Heart left ventricle (tissue), 16 donors: ENCODE measurements at regions not wholly inside any gene's neighbourhood (a gene's known extent, or its start where the extent isn't known, plus 50 kb on each side); places are given as distances from the start of the nearest gene placed in this dataset.

Source experiments
- ATAC-seq, 4 donors: fragments of 200-7000 bp; cut with Tn5 transposase; one replicate each; pipeline ENCODE4 v1.9.1; 2020 to 2022; ENCODE audit warnings: moderate library complexity in 4 of 4, mild to moderate bottlenecking in 3 of 4, moderate number of reproducible peaks in 1 of 4
- DNase-seq, 5 donors: peaks; one replicate each; pipeline ENCODE4 v3.0.0-alpha.2; 2020
- H3K27ac ChIP-seq, 12 donors: fragments of 200-600 bp; sonication (generic) in 4 of 12; one replicate each; pipeline versions ENCODE4 v1.5.0 to v1.8.0; 2016 to 2022; ENCODE audit warnings: mild to moderate bottlenecking in 2 of 12
- H3K27me3 ChIP-seq, 9 donors: fragments of 200-600 bp; sonication (generic) in 2 of 9; one replicate each; pipeline versions ENCODE4 v1.5.1 to v1.8.0; 2016 to 2022; ENCODE audit warnings: mild to moderate bottlenecking in 3 of 9
- H3K36me3 ChIP-seq, 9 donors: fragments of 200-600 bp; sonication (generic) in 2 of 9; one replicate each; pipeline versions ENCODE4 v1.5.0 to v1.8.0; 2018 to 2022; ENCODE audit warnings: mild to moderate bottlenecking in 2 of 9
- H3K4me1 ChIP-seq, 12 donors: fragments of 200-600 bp; sonication (generic) in 4 of 12; one replicate each; pipeline versions ENCODE4 v1.5.0 to v1.8.0; 2016 to 2022; ENCODE audit warnings: mild to moderate bottlenecking in 3 of 12
- H3K4me3 ChIP-seq, 12 donors: fragments of 200-600 bp; sonication (generic) in 4 of 12; one replicate each; pipeline versions ENCODE4 v1.5.0 to v1.8.0; 2017 to 2022; ENCODE audit warnings: mild to moderate bottlenecking in 9 of 12, moderate library complexity in 4 of 12
- H3K9me3 ChIP-seq, 12 donors: fragments of 200-600 bp; sonication (generic) in 4 of 12; one replicate each; pipeline versions ENCODE4 v1.5.0 to v1.8.0; 2016 to 2022; ENCODE audit warnings: mild to moderate bottlenecking in 1 of 12
- CTCF ChIP-seq, 12 donors: fragments of 200-600 bp; sonication (generic) in 4 of 12; IDR thresholded peaks; one replicate each; pipeline versions ENCODE4 v1.5.0 to v1.8.0; 2018 to 2022; ENCODE audit warnings: antibody characterized with exemption in 12 of 12, mild to moderate bottlenecking in 5 of 12
- POLR2A ChIP-seq, 2 donors: fragments of 450-650 bp; IDR thresholded peaks; one replicate each; pipeline ENCODE4 v1.6.1; 2017; ENCODE audit warnings: antibody characterized with exemption in 2 of 2, mild to moderate bottlenecking in 2 of 2, moderate library complexity in 2 of 2
- WGBS, 4 donors: extraction: QIAGEN DNeasy Blood & Tissue Kit in 2 of 4; methylation state at CpG; one replicate each; pipeline versions ENCODE4 v1.1.5 to v1.1.7; 2013 to 2018; 5-methylcytosine and 5-hydroxymethylcytosine counted together
- intact Hi-C, 10 donors: fragments of 100-400 bp; cut with DNase I; formaldehyde crosslinking; loops; one replicate each; pipeline versions ENCODE4 v1.11.1 to v1.14.2; 2022
- donor health status: ischemic (EF 13 %, LVEDD 7.1; RV severe dilation, severe dysfunction).
- donor health status: healthy with polysubstance abuse.
- donor health status: DM: no; HTN: yes; CAD: no.
- donor health status: DM: no; HTN: no; CAD: no.
- donor health status: ischemic (EF 25% LVEDD 6.9; RV normal size, moderate dysfunction).
- donor health status: ischemic (EF 25% LVEDD 5.7; RV mildly dilated, moderate dysfunction).
- donor health status: healthy.
- donor health status: DM: yes; HTN: yes; CAD: no.
- donor health status: ischemic (EF 35%, LVEDD 5.7; RV mildly dilated, moderate dysfunction).
- donor health status: nonischemic (EF 11% LVEDD 7.7; RV severe dilation, severe dysfunction).
- donor health status: DM: yes; HTN: yes; CAD: no.
- donor health status: PGD.
- donor health status: ischemic (EF 29% LVEDD 5.4; RV normal size, mild dysfunction).
- donor health status: nonischemic (EF 23%, LVEDD 6.1; RV moderate dilation, normal function).

- DNase-seq = no peak
- no peak for TF ChIP-seq POLR2A (IDR thresholded peaks at IDR 0.05)
- no peak for TF ChIP-seq CTCF (IDR thresholded peaks at IDR 0.05)
- no peak overlapping the region for H3K27ac ChIP-seq
- WGBS, 4 donors = 61 to 72% (median 66%) methylated on average over 1 of the region's 1 CpG
- no peaks in the 10 kb centered on the region for H3K36me3 ChIP-seq
- H3K27me3 ChIP-seq = peaks cover 0 to 25% (median 0%) of the 10 kb centered on the region in 9 donors
- no peaks in the 10 kb centered on the region for H3K4me1 ChIP-seq
- H3K4me3 ChIP-seq = no peak overlapping the region
- H3K9me3 ChIP-seq = no peaks in the 10 kb centered on the region
- intact Hi-C loops = no loop called here
- no peak for ATAC-seq
Measured at GRCh38 chrX:104430742-104431119, 135.3 kb upstream of the IL1RAPL2 start.

GRCh38 chrX:104430072-104430741, 135.8 kb upstream of the IL1RAPL2 start:
- no peaks in the 10 kb centered on the region for H3K9me3 ChIP-seq
- no peak for DNase-seq
- WGBS, 4 donors = 28 to 32% (median 32%) methylated on average over 4 of the region's 4 CpGs

GRCh38 chrX:104428231-104428630, 137.8 kb upstream of the IL1RAPL2 start:
- intact Hi-C loops = no loop called here
- 62 to 78% (median 70%) methylated on average over 2 of the region's 2 CpGs for WGBS, 4 donors
- H3K9me3 ChIP-seq = no peaks in the 10 kb centered on the region
- peaks cover 0 to 14% (median 0%) of the 10 kb centered on the region in 9 donors for H3K27me3 ChIP-seq
- DNase-seq (no peak), ATAC-seq (no peak)
- TF ChIP-seq POLR2A (IDR thresholded peaks at IDR 0.05) = no peak
- no peak overlapping the region for H3K27ac ChIP-seq
- H3K4me3 ChIP-seq = no peak overlapping the region
- H3K36me3 ChIP-seq = no peaks in the 10 kb centered on the region
- H3K4me1 ChIP-seq = no peaks in the 10 kb centered on the region

More at GRCh38 chrX:104430072-104430741, 135.8 kb upstream of the IL1RAPL2 start:
- no peaks in the 10 kb centered on the region for H3K36me3 ChIP-seq
- H3K4me3 ChIP-seq = no peak overlapping the region
- H3K4me1 ChIP-seq = no peaks in the 10 kb centered on the region
- intact Hi-C loops = no loop called here
- no peak for ATAC-seq
- TF ChIP-seq CTCF (IDR thresholded peaks at IDR 0.05) = no peak
- TF ChIP-seq POLR2A (IDR thresholded peaks at IDR 0.05) = no peak
- H3K27me3 ChIP-seq = peaks cover 0 to 22% (median 0%) of the 10 kb centered on the region in 9 donors
- H3K27ac ChIP-seq = no peak overlapping the region

- Histone ChIP-seq H3K27me3 (peaks cover 0 to 14% (median 0%) of the 10 kb centered on the region in 9 donors), H3K4me1 (no peaks in the 10 kb centered on the region), H3K36me3 (no peaks in the 10 kb centered on the region), H3K4me3 (no peak overlapping the region), H3K27ac (no peak overlapping the region), H3K9me3 (no peaks in the 10 kb centered on the region)
- TF ChIP-seq CTCF (IDR thresholded peaks at IDR 0.05) (no peak), POLR2A (IDR thresholded peaks at IDR 0.05) (no peak)
- ATAC-seq (no peak), DNase-seq (no peak)
- intact Hi-C loops = no loop called here
- WGBS, 4 donors = 59 to 84% (median 70%) methylated on average over 3 of the region's 3 CpGs
Measured at GRCh38 chrX:104427693-104428092, 138.3 kb upstream of the IL1RAPL2 start.

GRCh38 chrX:104427073-104427472, 138.9 kb upstream of the IL1RAPL2 start:
- WGBS, 4 donors = 63 to 73% (median 67%) methylated on average over 6 of the region's 6 CpGs
- no peaks in the 10 kb centered on the region for H3K4me1 ChIP-seq
- ATAC-seq = no peak

More at GRCh38 chrX:104427073-104427472, 138.9 kb upstream of the IL1RAPL2 start:
- DNase-seq = no peak
- TF ChIP-seq CTCF (IDR thresholded peaks at IDR 0.05) (no peak), POLR2A (IDR thresholded peaks at IDR 0.05) (no peak)
- Histone ChIP-seq H3K27ac (no peak overlapping the region), H3K4me3 (no peak overlapping the region), H3K36me3 (no peaks in the 10 kb centered on the region), H3K27me3 (peaks cover 0 to 10% (median 0%) of the 10 kb centered on the region in 9 donors), H3K9me3 (no peaks in the 10 kb centered on the region)
- intact Hi-C loops = no loop called here
